ENCODE measurements at regions not wholly inside any gene's neighbourhood (a gene's known extent, or its start where the extent isn't known, plus 50 kb on each side); places are given as distances from the start of the nearest gene placed in this dataset.

DNA sequence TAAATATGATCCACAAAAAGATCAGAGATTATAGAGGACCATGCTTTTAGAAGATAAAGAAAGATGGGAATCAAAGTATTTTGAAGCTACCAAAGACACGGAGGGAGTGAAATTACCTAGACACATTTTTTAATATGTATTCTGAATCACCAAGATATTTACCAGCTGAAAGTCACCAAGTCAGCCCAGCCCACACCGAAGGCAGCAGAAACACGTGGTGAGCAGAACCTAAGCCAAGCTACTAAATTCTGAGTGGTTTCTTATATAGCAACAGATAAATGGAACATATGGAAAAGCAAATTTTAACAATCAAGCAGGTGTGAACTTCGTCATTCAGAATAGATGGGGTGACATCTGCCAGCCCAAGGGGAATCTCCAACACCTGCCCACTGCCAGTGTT, 134.7 kb upstream of the AKR1E2 start:
- DNase-seq (ENCODE audit: low read depth in 2 of 2), result no peak

GRCh38 chr10:4688601-4689000, 137.4 kb upstream of the AKR1E2 start:
- DNase-seq (ENCODE audit: low read depth in 2 of 2), result no peak

DNA sequence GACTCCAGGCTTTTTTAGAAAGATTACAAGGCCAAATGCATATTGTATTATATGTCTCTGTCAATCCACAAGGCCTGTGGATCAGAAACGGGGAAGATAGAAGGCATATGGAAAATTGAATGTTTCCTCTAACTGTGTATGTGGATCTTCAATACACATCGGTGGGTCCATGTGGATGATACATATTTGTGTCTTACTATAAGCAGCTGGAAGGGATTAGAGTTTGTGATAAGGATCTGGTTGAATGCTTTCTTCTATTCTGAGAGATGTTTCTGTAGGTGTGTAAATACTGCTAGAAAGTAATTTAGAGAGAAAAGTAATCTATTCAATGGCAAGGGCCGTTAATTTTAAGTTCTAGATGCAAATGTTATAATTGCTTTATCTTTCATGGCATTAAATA, 137.8 kb upstream of the AKR1E2 start:
- no peak for DNase-seq (ENCODE audit: low read depth in 2 of 2)

- DNase-seq (ENCODE audit: low read depth in 2 of 2), result no peak
Measured at GRCh38 chr10:4687397-4687796, 138.6 kb upstream of the AKR1E2 start.

- peak in 1 of 2 donors; percentile 12 for DNase-seq (ENCODE audit: low read depth in 2 of 2)
Measured at GRCh38 chr10:4686644-4686996, 139.4 kb upstream of the AKR1E2 start.

GRCh38 chr10:4685904-4686643, 139.9 kb upstream of the AKR1E2 start:
- DNase-seq (ENCODE audit: low read depth in 2 of 2), result no peak

- DNase-seq (ENCODE audit: low read depth in 2 of 2), result no peak
Measured at GRCh38 chr10:4685491-4685890, 140.5 kb upstream of the AKR1E2 start.

GRCh38 chr10:4684434-4684833, 141.6 kb upstream of the AKR1E2 start:
- no peak for DNase-seq (ENCODE audit: low read depth in 2 of 2)

- DNase-seq (ENCODE audit: low read depth in 2 of 2), result no peak
Measured at GRCh38 chr10:4683838-4684237, 142.2 kb upstream of the AKR1E2 start.

- DNase-seq (ENCODE audit: low read depth in 2 of 2), result no peak
Measured at GRCh38 chr10:4683137-4683536, 142.9 kb upstream of the AKR1E2 start.

- DNase-seq (ENCODE audit: low read depth in 2 of 2), result no peak
Measured at GRCh38 chr10:4678951-4679671, 146.9 kb upstream of the AKR1E2 start.

GRCh38 chr10:4678023-4678950, 147.7 kb upstream of the AKR1E2 start:
- DNase-seq (ENCODE audit: low read depth in 2 of 2), result no peak

- no peak for DNase-seq (ENCODE audit: low read depth in 2 of 2)
Measured at GRCh38 chr10:4677296-4678021, 148.5 kb upstream of the AKR1E2 start.

- DNase-seq (ENCODE audit: low read depth in 2 of 2), result no peak
Measured at GRCh38 chr10:4676566-4676965, 149.4 kb upstream of the AKR1E2 start.

GRCh38 chr10:4675808-4676207, 150.2 kb upstream of the AKR1E2 start:
- DNase-seq (ENCODE audit: low read depth in 2 of 2), result no peak

DNA sequence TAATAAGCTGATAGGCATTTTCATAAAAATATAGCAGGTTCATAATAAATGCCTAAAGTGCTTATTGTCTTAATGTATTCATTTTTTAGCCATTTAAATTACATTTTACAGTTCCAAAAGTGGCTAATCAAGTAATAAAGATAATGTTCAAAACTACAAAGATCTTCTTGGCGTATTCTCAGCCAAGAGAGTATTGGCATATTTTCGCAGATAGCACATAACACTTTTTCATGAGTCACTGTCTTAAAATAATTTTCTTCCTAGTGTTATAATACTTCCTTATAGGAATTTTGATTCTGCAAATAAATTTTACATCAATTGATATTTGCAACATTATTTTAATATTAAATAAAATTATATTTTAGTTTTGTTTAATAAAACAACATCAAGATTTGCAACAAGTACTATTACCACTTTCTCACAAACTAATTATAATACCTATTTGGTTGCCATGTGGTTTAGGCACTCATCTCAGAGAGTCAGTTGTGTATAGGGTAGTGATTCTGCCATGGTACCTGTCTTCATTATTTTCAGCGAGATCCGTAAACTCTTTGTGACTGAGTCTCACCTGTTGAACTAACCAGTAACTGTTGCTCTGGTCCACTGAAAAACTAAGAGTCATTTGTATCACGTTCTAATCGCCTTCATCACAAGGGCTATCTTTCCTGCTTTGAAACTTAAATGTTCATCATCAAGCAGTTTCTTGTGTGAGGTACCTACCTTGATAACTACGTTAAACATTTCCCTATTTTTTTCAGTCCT, 152.5 kb upstream of the AKR1E2 start:
- DNase-seq (ENCODE audit: low read depth in 2 of 2), result no peak

GRCh38 chr10:4672201-4672600, 153.8 kb upstream of the AKR1E2 start:
- DNase-seq (ENCODE audit: low read depth in 2 of 2), result no peak

GRCh38 chr10:4671451-4672145, 154.4 kb upstream of the AKR1E2 start:
- DNase-seq (ENCODE audit: low read depth in 2 of 2), result no peak

DNA sequence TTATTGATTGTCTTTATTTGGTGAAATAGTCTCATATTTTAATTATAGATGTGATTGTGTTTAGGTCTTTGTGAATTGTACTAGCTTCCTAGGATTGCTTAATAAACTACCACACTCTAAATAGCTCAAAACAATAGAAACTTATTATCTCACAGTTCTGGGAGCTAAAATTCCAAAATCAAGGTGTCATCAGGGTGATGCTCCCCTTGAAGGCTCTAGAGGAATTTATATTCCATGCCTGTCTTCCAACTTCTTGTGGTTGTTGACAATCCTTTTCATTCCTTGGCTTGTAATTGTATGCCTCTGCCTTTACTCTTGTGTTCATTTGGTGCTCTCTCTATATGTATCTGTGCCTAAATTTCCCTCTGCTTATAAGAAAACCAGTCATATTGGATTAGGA, 155.3 kb upstream of the AKR1E2 start:
- DNase-seq (ENCODE audit: low read depth in 2 of 2), result no peak

DNA sequence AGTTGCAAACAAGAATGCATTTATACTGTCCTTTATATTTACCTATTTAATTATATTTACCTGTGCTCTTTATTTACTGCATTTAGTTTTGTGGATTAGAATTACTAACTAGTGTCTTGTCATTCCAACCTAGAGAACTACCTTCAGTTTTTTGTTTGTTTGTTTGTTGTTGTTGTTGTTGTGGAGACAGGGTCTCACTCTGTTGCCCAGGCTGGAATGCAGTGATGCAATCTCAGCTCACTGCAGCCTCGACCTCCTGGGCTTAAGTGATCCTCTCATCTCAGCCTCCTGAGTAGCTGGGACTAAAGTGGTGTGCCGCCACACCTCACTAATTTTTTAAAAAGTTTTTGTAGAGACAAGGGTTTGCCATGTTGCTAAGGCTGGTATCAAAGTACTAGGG, 156.4 kb upstream of the AKR1E2 start:
- DNase-seq (ENCODE audit: low read depth in 2 of 2), result no peak

Data from stimulated activated CD8-positive, alpha-beta memory T cell treated with anti-CD3 and anti-CD28 coated beads, Interleukin-7, amount 100 ng/mL, for 4 hours (primary cell).